ENCODE measurements at regions not wholly inside any gene's neighbourhood (a gene's known extent, or its start where the extent isn't known, plus 50 kb on each side); places are given as distances from the start of the nearest gene placed in this dataset.
A peak's percentile ranks its signal among the peaks of the same experiment; 100 is the strongest.

DNA sequence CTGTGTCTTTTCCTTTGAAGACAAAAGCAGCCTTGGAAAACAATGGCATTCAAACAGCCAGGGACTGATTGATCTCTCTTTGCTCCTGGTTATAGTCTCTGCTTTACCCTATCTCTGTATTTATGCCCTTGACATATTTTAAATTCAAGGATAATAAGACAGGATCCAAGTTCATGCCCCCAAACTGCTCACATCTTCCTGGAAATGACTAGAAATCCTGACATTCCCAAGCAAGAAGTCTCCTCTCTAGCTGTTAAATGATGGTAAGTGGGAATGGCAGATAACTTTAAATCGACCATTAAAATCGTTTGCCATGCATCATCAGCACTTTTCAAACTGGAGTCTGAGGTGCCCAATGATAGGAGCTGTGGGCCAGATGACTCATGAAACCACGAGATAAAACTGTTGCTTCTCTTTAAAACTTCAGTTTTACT, 435.6 kb downstream of the FOXO1 start:
- ChIA-PET POLR2A (interaction anchor here (0.6 kb wide), 1 partner anchor 430 kb away, joined by 3 read pairs; no protein-coding TSS in a partner anchor), CTCF (no interaction called here)
- Histone ChIP-seq H3K36me3 (ENCODE audit: control insufficient read depth in 2 of 3, insufficient read depth in 3 of 3, low read length in 3 of 3) (no peaks in the 10 kb centered on the region), H3K9me3 (ENCODE audit: control insufficient read depth in 2 of 3, low read length in 3 of 3) (no peaks in the 10 kb centered on the region), H3K27ac (ENCODE audit: low read depth, low read length) (no peak overlapping the region), H3K27me3 (ENCODE audit: control insufficient read depth in 2 of 2, insufficient read depth in 2 of 2, low read length in 2 of 2) (no peaks in the 10 kb centered on the region), H3K4me3 (ENCODE audit: low read length) (no peak overlapping the region), H3K4me1 (ENCODE audit: control insufficient read depth in 2 of 2, insufficient read depth in 2 of 2, low read length in 2 of 2) (no peaks in the 10 kb centered on the region)
- intact Hi-C loops (cut with micrococcal nuclease) = no loop called here
- peaks cover 0 to 6% (median 0%) of the 10 kb centered on the region in 11 donors for H3K9me3 Mint-ChIP-seq
- peaks cover 0 to 5% (median 0%) of the 10 kb centered on the region in 5 donors for H3K36me3 Mint-ChIP-seq
- DNase-seq (no peak), ATAC-seq (no peak)
- H3K27ac Mint-ChIP-seq = peak overlapping the region in 2 of 9 donors; percentile 5 to 23
- no peaks in the 10 kb centered on the region for H3K27me3 Mint-ChIP-seq
- no peak overlapping the region for H3K4me3 Mint-ChIP-seq
- peaks cover 10 to 26% (median 15%) of the 10 kb centered on the region in 7 donors for H3K4me1 Mint-ChIP-seq

DNA sequence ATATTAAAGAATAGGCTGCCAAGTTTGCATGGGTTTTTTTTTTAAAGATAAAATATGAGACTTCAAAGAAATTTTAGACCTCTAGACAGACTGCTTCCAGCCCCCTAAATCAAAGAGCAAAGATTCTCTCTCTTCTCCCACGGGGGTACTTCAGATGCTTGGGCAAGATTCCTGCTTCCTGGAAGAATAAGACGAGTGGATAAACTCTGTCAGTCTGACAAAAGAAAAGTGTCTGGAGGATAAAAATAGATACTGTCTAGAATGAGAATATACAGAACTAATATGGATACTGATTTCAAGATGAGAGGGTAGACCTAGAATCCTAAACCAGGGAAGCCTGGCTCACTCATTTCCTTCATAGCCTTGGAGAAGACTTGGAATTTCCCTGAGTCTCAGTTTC, 435.1 kb downstream of the FOXO1 start:
- H3K36me3 ChIP-seq (ENCODE audit: control insufficient read depth in 2 of 3, insufficient read depth in 3 of 3, low read length in 3 of 3) = no peaks in the 10 kb centered on the region
- no peak overlapping the region for H3K27ac Mint-ChIP-seq
- H3K4me3 ChIP-seq (ENCODE audit: low read length) = no peak overlapping the region
- no peak overlapping the region for H3K4me3 Mint-ChIP-seq
- no peak for DNase-seq
- H3K27me3 ChIP-seq (ENCODE audit: control insufficient read depth in 2 of 2, insufficient read depth in 2 of 2, low read length in 2 of 2) = no peaks in the 10 kb centered on the region
- H3K4me1 ChIP-seq (ENCODE audit: control insufficient read depth in 2 of 2, insufficient read depth in 2 of 2, low read length in 2 of 2) = no peaks in the 10 kb centered on the region
- H3K9me3 Mint-ChIP-seq = peaks cover 0 to 6% (median 0%) of the 10 kb centered on the region in 11 donors
- CTCF ChIA-PET = no interaction called here
- H3K27me3 Mint-ChIP-seq = no peaks in the 10 kb centered on the region
- H3K36me3 Mint-ChIP-seq = peaks cover 0 to 5% (median 0%) of the 10 kb centered on the region in 5 donors
- H3K4me1 Mint-ChIP-seq = peaks cover 10 to 26% (median 15%) of the 10 kb centered on the region in 7 donors
- POLR2A ChIA-PET = no interaction called here
- no peaks in the 10 kb centered on the region for H3K9me3 ChIP-seq (ENCODE audit: control insufficient read depth in 2 of 3, low read length in 3 of 3)
- no peak for ATAC-seq
- intact Hi-C loops (cut with micrococcal nuclease) = no loop called here
- no peak overlapping the region for H3K27ac ChIP-seq (ENCODE audit: low read depth, low read length)

DNA sequence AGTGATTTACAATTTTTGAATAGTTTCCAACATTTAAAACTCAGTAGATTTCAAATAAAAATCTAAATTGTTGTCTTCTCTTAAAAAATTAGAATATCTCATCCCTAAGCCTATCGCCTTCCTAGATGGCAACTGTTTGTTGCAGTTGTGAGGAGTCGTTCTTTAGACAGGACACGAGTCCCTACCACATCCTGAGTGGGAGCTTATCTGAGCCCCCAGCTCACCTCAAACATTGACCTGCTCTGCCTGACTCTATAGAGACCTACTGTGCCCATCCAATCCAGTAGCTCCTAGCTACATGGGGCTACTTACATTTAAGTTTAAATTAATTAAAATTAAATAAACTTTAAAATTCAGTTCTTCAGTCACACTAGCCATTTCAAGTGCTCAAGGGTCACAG, 434.7 kb downstream of the FOXO1 start:
- H3K27me3 Mint-ChIP-seq = no peaks in the 10 kb centered on the region
- no peak overlapping the region for H3K4me3 Mint-ChIP-seq
- ChIA-PET POLR2A (no interaction called here), CTCF (no interaction called here)
- H3K4me1 Mint-ChIP-seq = peaks cover 10 to 26% (median 15%) of the 10 kb centered on the region in 7 donors
- no peaks in the 10 kb centered on the region for H3K27me3 ChIP-seq (ENCODE audit: control insufficient read depth in 2 of 2, insufficient read depth in 2 of 2, low read length in 2 of 2)
- H3K9me3 ChIP-seq (ENCODE audit: control insufficient read depth in 2 of 3, low read length in 3 of 3) = no peaks in the 10 kb centered on the region
- ATAC-seq (no peak), DNase-seq (no peak)
- no peak overlapping the region for H3K27ac Mint-ChIP-seq
- peaks cover 0 to 5% (median 0%) of the 10 kb centered on the region in 5 donors for H3K36me3 Mint-ChIP-seq
- H3K9me3 Mint-ChIP-seq = peaks cover 0 to 6% (median 0%) of the 10 kb centered on the region in 11 donors
- no peak overlapping the region for H3K27ac ChIP-seq (ENCODE audit: low read depth, low read length)
- intact Hi-C loops (cut with micrococcal nuclease) = loop anchor here in 1 of 2 donors (2.0 kb wide), 1 partner anchor 15 kb away; no protein-coding TSS in a partner anchor
- no peaks in the 10 kb centered on the region for H3K36me3 ChIP-seq (ENCODE audit: control insufficient read depth in 2 of 3, insufficient read depth in 3 of 3, low read length in 3 of 3)
- H3K4me1 ChIP-seq (ENCODE audit: control insufficient read depth in 2 of 2, insufficient read depth in 2 of 2, low read length in 2 of 2) = no peaks in the 10 kb centered on the region
- no peak overlapping the region for H3K4me3 ChIP-seq (ENCODE audit: low read length)

DNA sequence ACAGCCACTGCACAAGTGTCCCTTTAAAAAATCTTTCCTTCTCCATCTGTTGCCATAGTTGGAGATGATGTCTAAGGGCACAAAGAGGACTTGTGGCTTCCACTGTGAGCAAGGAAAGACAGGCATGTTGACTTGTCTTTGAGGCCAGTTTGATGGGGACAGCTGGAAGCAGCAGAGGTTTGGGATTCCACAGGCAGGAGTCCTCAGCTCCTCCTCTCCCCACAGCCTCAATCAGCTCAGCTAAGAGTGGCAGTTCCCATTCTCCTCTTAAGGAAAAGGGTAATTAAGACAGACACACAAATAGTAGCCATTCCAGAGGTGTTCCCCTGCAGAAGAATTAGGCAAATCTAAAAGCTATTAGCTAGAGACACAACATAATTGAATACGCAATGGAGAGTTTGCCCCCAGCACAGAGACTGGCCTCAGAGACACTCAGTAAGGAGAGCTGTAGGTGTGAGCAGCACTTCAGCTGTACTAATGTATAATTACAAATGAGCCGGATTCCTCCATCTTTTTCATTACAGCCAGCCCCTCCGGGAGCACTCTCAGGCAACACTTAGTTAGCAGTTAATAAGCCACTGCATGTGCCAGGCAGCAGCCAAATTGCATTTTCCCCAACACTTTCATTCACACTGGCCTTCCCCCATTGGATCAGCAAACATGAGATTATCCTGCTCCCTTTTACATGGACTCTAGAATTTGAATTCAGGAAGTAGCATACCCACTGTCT, 434.0 kb downstream of the FOXO1 start:
- H3K27me3 Mint-ChIP-seq = no peaks in the 10 kb centered on the region
- H3K9me3 Mint-ChIP-seq = peaks cover 0 to 6% (median 0%) of the 10 kb centered on the region in 11 donors
- H3K27ac Mint-ChIP-seq = peak overlapping the region in 1 of 9 donors; percentile 65
- Histone ChIP-seq H3K27ac (ENCODE audit: low read depth, low read length) (no peak overlapping the region), H3K27me3 (ENCODE audit: control insufficient read depth in 2 of 2, insufficient read depth in 2 of 2, low read length in 2 of 2) (no peaks in the 10 kb centered on the region), H3K36me3 (ENCODE audit: control insufficient read depth in 2 of 3, insufficient read depth in 3 of 3, low read length in 3 of 3) (no peaks in the 10 kb centered on the region), H3K9me3 (ENCODE audit: control insufficient read depth in 2 of 3, low read length in 3 of 3) (no peaks in the 10 kb centered on the region), H3K4me1 (ENCODE audit: control insufficient read depth in 2 of 2, insufficient read depth in 2 of 2, low read length in 2 of 2) (no peaks in the 10 kb centered on the region), H3K4me3 (ENCODE audit: low read length) (no peak overlapping the region)
- DNase-seq (no peak), ATAC-seq (no peak)
- ChIA-PET CTCF (no interaction called here), POLR2A (interaction anchor here (0.7 kb wide), 1 partner anchor 45 kb away, joined by 3 read pairs; no protein-coding TSS in a partner anchor)
- intact Hi-C loops (cut with micrococcal nuclease) = loop anchor here in 1 of 2 donors (2.0 kb wide), 1 partner anchor 14 kb away; no protein-coding TSS in a partner anchor
- peaks cover 0 to 5% (median 0%) of the 10 kb centered on the region in 5 donors for H3K36me3 Mint-ChIP-seq
- H3K4me1 Mint-ChIP-seq = peaks cover 10 to 26% (median 15%) of the 10 kb centered on the region in 7 donors
- no peak overlapping the region for H3K4me3 Mint-ChIP-seq

DNA sequence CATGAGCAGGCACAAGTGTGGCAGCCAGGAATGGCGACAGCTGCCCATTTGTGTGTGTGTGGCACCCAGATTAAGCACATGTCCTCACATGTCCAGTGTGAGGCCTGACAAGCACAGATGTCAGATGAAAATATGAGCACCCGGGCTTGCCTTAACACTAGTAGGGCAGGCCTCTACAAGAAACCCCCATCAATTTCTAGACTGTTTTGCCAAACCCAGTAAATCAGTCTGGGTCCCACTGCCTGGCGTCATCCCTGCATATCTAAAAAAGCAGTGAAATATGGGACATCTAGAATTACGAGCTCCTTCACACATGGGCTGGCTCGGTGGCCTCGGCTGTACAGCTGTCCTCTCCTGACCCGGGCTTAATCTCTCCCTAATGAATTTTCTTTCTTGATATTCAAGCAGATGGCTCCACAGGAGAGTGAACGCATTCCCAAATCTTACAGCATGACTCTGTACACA, 432.7 kb downstream of the FOXO1 start:
- ATAC-seq = no peak
- ChIA-PET CTCF (no interaction called here), POLR2A (interaction anchor here (1.4 kb wide), 1 partner anchor 26 kb away, joined by 3 read pairs; no protein-coding TSS in a partner anchor)
- intact Hi-C loops (cut with micrococcal nuclease) = loop anchor here in 1 of 2 donors (2.0 kb wide), 1 partner anchor 13 kb away; no protein-coding TSS in a partner anchor
- no peaks in the 10 kb centered on the region for H3K27me3 ChIP-seq (ENCODE audit: control insufficient read depth in 2 of 2, insufficient read depth in 2 of 2, low read length in 2 of 2)
- Mint-ChIP-seq H3K27me3 (no peaks in the 10 kb centered on the region), H3K4me3 (no peak overlapping the region), H3K9me3 (peaks cover 0 to 6% (median 0%) of the 10 kb centered on the region in 11 donors), H3K27ac (peak overlapping the region in 1 of 9 donors; percentile 28), H3K4me1 (peaks cover 10 to 26% (median 15%) of the 10 kb centered on the region in 7 donors), H3K36me3 (peaks cover 0 to 5% (median 0%) of the 10 kb centered on the region in 5 donors)
- no peak overlapping the region for H3K27ac ChIP-seq (ENCODE audit: low read depth, low read length)
- H3K36me3 ChIP-seq (ENCODE audit: control insufficient read depth in 2 of 3, insufficient read depth in 3 of 3, low read length in 3 of 3) = no peaks in the 10 kb centered on the region
- H3K4me3 ChIP-seq (ENCODE audit: low read length) = no peak overlapping the region
- DNase-seq = no peak
- H3K4me1 ChIP-seq (ENCODE audit: control insufficient read depth in 2 of 2, insufficient read depth in 2 of 2, low read length in 2 of 2) = no peaks in the 10 kb centered on the region
- no peaks in the 10 kb centered on the region for H3K9me3 ChIP-seq (ENCODE audit: control insufficient read depth in 2 of 3, low read length in 3 of 3)

DNA sequence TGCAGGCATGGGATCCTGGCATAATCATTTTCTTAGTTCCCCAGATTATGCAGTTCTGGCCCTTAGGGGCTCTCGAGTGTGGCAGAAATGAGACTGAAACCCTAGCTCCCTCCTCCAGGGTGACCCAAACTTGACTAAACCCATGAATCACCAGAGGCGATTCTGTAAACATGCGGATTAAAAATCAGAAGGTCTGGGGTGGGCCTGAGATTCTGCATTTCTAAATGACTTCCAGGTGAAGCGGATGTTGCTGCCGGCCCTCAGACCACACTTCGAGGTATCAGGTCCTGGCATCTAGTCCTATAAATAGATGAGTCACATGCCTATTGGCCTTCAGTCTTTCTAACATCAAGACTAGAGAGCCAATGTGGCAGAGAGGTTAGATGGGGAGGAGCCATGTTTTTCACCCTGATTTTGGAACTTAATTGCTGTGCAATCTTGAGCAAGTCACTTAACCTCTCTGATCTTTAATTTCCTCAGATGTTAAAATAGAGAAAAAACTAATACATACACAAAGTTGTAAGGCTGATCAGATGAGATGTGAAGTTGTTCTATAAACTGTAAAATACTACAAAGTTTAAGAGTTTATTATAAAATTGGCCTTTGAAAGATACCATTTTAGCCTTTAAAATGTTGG, 431.2 kb downstream of the FOXO1 start:
- CTCF ChIA-PET = no interaction called here
- Histone ChIP-seq H3K27me3 (ENCODE audit: control insufficient read depth in 2 of 2, insufficient read depth in 2 of 2, low read length in 2 of 2) (no peaks in the 10 kb centered on the region), H3K9me3 (ENCODE audit: control insufficient read depth in 2 of 3, low read length in 3 of 3) (no peaks in the 10 kb centered on the region), H3K27ac (ENCODE audit: low read depth, low read length) (no peak overlapping the region), H3K4me3 (ENCODE audit: low read length) (no peak overlapping the region), H3K4me1 (ENCODE audit: control insufficient read depth in 2 of 2, insufficient read depth in 2 of 2, low read length in 2 of 2) (no peaks in the 10 kb centered on the region), H3K36me3 (ENCODE audit: control insufficient read depth in 2 of 3, insufficient read depth in 3 of 3, low read length in 3 of 3) (no peaks in the 10 kb centered on the region)
- no peaks in the 10 kb centered on the region for H3K27me3 Mint-ChIP-seq
- no peak for ATAC-seq
- H3K36me3 Mint-ChIP-seq = no peaks in the 10 kb centered on the region
- no peak overlapping the region for H3K27ac Mint-ChIP-seq
- H3K4me3 Mint-ChIP-seq = no peak overlapping the region
- POLR2A ChIA-PET = interaction anchor here (1.4 kb wide), 1 partner anchor 27 kb away, joined by 3 read pairs; no protein-coding TSS in a partner anchor
- no peak for DNase-seq
- H3K4me1 Mint-ChIP-seq = peaks cover 0 to 14% (median 10%) of the 10 kb centered on the region in 7 donors
- intact Hi-C loops (cut with micrococcal nuclease) = no loop called here
- no peaks in the 10 kb centered on the region for H3K9me3 Mint-ChIP-seq

Data from naive thymus-derived CD4-positive, alpha-beta T cell (primary cell).